ENCODE measurements at regions not wholly inside any gene's neighbourhood (a gene's known extent, or its start where the extent isn't known, plus 50 kb on each side); places are given as distances from the start of the nearest gene placed in this dataset.

GRCh38 chr3:72150634-72151412 lies 365.9 kb upstream of the PROK2 start:
- TF ChIP-seq CTCF (IDR thresholded peaks at IDR 0.05; ENCODE audit: insufficient read depth, low read length, poor library complexity, severe bottlenecking) (no peak), EZH2phosphoT487 (conservative IDR thresholded peaks at IDR 0.05; ENCODE audit: low read length) (no peak)

Measured in SU-DHL-6 (cell line).